ENCODE measurements at regions not wholly inside any gene's neighbourhood (a gene's known extent, or its start where the extent isn't known, plus 50 kb on each side); places are given as distances from the start of the nearest gene placed in this dataset.

DNA sequence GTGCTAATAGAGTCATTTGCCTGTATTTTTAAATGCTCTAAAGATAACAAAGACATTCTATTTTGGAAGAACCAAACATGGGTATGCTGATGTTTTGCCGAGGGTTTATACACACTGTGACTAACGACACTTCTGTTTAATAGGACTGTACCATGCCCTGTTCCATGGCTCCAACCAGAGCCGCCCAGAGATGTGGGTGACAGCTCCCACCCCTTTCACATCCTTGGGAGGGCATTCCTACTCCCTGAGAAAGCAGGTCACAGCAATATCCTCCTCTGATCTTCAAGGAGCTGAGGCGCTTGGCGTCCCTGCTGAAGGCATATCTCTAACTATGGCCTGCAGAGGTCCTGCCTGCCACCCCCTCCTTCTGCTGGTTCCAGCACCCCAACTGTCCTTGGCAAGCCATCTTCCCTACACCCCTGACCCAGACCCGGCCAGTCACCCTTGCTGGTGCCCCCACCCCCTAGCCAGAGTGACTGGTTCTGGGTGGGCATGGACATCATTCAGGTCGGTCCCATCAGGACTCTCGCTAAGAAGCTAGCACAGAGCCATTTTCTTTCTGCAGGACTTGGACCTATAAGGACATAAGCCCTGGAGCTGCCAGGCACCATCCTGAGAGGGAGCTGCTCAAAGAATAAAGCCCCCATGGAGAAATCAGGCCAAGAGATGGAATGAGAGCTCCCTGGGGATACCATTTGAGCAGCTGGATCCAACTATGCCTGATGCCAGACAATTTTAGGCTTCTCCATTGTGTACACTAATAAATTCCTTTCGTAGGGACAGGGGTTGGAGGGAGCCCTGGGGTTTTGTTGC is 381.3 kb downstream of the CTTN start:
- H3K4me3 Mint-ChIP-seq, result no peak overlapping the region
- intact Hi-C loops (cut with micrococcal nuclease), result no loop called here
- ChIA-PET CTCF (no interaction called here), POLR2A (no interaction called here)
- no peak for DNase-seq
- no peaks in the 10 kb centered on the region for H3K36me3 Mint-ChIP-seq
- H3K9me3 Mint-ChIP-seq, result no peaks in the 10 kb centered on the region
- H3K27ac Mint-ChIP-seq, result no peak overlapping the region
- H3K27me3 Mint-ChIP-seq, result peaks cover 7% of the 10 kb centered on the region
- H3K4me1 Mint-ChIP-seq (ENCODE audit: low read depth), result no peaks in the 10 kb centered on the region

DNA sequence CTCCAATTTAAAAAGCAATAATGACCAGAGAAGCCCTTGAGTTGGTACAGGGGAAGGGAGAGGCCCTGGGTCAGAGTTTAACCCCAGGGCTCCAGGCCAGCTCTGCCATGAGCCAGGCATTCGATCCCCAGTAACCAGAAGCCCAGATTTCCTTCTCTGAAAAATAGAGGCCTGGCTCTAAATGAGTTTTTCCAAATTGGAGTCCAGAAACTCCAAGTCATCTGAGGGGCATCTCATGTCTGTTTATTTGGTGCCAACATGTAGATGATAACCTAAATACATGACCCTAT is 381.9 kb downstream of the CTTN start:
- peaks cover 7% of the 10 kb centered on the region for H3K27me3 Mint-ChIP-seq
- POLR2A ChIA-PET, result no interaction called here
- H3K9me3 Mint-ChIP-seq, result no peaks in the 10 kb centered on the region
- no peaks in the 10 kb centered on the region for H3K36me3 Mint-ChIP-seq
- no peak overlapping the region for H3K27ac Mint-ChIP-seq
- intact Hi-C loops (cut with micrococcal nuclease), result no loop called here
- CTCF ChIA-PET, result no interaction called here
- no peak for DNase-seq
- no peaks in the 10 kb centered on the region for H3K4me1 Mint-ChIP-seq (ENCODE audit: low read depth)
- no peak overlapping the region for H3K4me3 Mint-ChIP-seq

DNA sequence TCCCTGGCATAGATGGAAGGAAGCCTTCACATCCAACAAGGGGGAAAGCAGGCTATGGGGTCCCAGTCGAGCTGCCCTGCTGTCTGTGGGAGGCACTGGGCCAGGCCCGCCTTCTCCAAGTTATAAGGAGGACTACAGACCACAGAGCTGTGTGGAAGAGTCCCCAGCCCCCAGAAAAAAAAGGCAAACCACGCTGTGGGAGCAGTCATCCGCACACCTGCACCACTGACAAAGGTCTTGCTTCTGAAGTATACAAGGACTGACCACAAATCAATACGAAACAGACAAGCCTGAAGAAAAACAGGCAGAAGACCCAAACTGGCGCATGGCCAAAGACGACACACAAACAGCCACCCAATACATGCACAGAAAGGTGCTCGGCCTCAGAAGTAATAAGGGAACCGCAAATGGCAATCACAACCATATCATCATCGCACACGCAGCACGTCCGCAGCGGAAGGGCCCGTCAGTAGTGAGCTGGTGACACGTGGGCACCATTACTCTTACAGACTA is 384.1 kb downstream of the CTTN start:
- CTCF ChIA-PET, result no interaction called here
- Mint-ChIP-seq H3K27ac (no peak overlapping the region), H3K36me3 (no peaks in the 10 kb centered on the region)

DNA sequence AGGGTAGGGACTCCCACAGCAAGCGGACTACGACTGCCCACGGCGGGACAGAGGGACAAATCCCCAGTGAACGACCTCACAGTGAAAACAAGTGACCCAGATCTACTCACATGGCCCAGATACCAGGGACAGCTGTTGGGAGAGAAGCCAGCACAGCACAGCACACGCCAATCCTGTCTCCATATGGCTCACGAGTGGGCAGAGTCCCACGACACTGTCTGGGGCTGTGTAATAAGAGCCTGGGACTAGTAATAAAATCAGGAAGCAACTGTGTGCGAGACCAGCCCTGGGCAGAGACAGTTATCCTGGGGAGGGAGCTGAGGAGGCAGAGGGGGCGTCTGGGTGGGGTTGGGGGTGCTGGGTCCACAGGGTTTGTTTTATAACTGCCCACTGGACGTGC is 385.0 kb downstream of the CTTN start:
- DNase-seq, result no peak
- no peak overlapping the region for H3K4me3 Mint-ChIP-seq
- peaks cover 5% of the 10 kb centered on the region for H3K27me3 Mint-ChIP-seq
- ChIA-PET POLR2A (no interaction called here), CTCF (no interaction called here)
- no peaks in the 10 kb centered on the region for H3K9me3 Mint-ChIP-seq
- no peaks in the 10 kb centered on the region for H3K36me3 Mint-ChIP-seq
- intact Hi-C loops (cut with micrococcal nuclease), result no loop called here
- H3K4me1 Mint-ChIP-seq (ENCODE audit: low read depth), result no peaks in the 10 kb centered on the region
- H3K27ac Mint-ChIP-seq, result no peak overlapping the region

More for the DNA sequence above, 384.1 kb downstream of the CTTN start:
- Mint-ChIP-seq H3K27me3 (peaks cover 7% of the 10 kb centered on the region), H3K4me3 (no peak overlapping the region), H3K4me1 (ENCODE audit: low read depth) (no peaks in the 10 kb centered on the region), H3K9me3 (no peaks in the 10 kb centered on the region)
- intact Hi-C loops (cut with micrococcal nuclease), result no loop called here
- no peak for DNase-seq
- POLR2A ChIA-PET, result no interaction called here

DNA sequence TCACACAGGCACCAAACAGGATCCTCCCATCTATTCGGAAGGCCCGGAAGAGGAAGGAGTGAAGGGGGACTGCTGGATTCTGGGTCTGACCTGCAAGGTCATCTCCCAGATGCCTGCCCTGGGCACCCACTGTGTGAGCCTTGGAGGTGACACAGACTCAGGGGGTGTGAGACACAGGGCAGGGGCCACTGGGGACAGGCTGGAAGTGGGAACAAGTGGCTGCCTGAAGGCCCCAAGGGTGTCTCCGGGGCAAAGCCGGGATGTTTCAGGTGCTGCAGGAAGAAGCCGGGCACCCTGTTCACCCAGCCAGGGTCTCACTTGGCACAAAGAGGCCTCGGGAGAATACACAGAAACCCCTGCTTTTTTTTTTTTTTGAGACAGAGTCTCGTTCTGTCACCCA is 385.5 kb downstream of the CTTN start:
- H3K4me3 Mint-ChIP-seq, result no peak overlapping the region
- H3K4me1 Mint-ChIP-seq (ENCODE audit: low read depth), result no peaks in the 10 kb centered on the region
- H3K36me3 Mint-ChIP-seq, result no peaks in the 10 kb centered on the region
- ChIA-PET POLR2A (no interaction called here), CTCF (no interaction called here)
- DNase-seq, result no peak
- peaks cover 4% of the 10 kb centered on the region for H3K27me3 Mint-ChIP-seq
- no peaks in the 10 kb centered on the region for H3K9me3 Mint-ChIP-seq
- intact Hi-C loops (cut with micrococcal nuclease), result no loop called here
- H3K27ac Mint-ChIP-seq, result no peak overlapping the region

DNA sequence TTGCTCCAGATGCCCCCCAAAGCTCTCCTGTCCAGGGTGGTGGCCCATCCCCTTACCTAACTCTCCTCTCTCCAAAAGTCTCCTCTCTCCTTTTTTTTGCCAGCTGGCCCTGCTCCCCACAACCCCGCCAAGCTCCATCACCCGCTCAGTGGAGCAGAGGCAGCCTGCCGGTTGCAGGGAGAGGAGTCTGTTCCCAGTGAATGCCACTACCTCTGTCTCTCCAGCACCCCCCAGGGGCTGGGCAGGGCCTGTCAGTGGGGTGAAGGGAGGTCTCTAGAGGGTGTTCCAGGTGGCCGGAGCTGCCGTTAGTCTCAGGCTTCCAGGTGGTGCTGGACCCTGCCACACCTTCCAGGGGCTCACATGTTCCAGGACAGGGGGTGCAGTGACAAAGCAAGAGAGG is 387.0 kb downstream of the CTTN start:
- no peak overlapping the region for H3K4me3 Mint-ChIP-seq
- no peaks in the 10 kb centered on the region for H3K36me3 Mint-ChIP-seq
- DNase-seq, result no peak
- H3K27me3 Mint-ChIP-seq, result peaks cover 4% of the 10 kb centered on the region
- H3K4me1 Mint-ChIP-seq (ENCODE audit: low read depth), result no peaks in the 10 kb centered on the region
- intact Hi-C loops (cut with micrococcal nuclease), result no loop called here
- no peaks in the 10 kb centered on the region for H3K9me3 Mint-ChIP-seq
- ChIA-PET CTCF (no interaction called here), POLR2A (no interaction called here)
- no peak overlapping the region for H3K27ac Mint-ChIP-seq

DNA sequence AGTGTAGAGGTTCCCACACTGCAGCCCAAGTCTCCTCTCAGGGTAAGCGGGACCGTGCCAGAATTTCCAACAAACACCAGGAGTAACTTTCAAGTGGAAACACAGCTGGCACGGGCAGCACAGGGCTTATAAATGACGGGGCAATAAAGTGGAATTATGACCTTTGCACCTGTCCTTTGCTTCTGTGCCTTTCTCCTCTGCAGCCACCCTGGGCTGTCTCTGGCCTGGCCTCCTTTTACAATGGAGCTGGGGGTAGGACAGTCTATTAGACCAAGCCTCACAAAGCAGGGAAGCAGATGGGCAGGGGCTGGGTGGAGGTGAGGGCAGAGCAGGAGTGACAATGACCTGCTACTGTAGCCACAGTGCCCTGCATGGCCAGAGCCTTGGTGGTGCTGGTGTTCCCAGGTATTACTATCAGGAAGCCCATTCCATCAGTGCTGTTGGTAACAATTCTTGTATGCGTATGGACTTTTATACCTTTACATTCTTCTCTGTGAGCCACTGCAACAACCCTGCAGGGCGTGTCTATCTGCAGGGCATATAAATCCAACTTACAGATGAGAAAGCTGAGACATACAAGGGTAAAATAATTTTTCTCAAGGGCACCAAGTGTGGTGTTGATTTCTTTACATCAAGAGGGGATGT is 387.8 kb downstream of the CTTN start:
- no peaks in the 10 kb centered on the region for H3K4me1 Mint-ChIP-seq (ENCODE audit: low read depth)
- no peak overlapping the region for H3K27ac Mint-ChIP-seq
- peaks cover 4% of the 10 kb centered on the region for H3K27me3 Mint-ChIP-seq
- POLR2A ChIA-PET, result no interaction called here
- DNase-seq, result no peak
- H3K36me3 Mint-ChIP-seq, result no peaks in the 10 kb centered on the region
- intact Hi-C loops (cut with micrococcal nuclease), result no loop called here
- CTCF ChIA-PET, result no interaction called here
- no peaks in the 10 kb centered on the region for H3K9me3 Mint-ChIP-seq
- no peak overlapping the region for H3K4me3 Mint-ChIP-seq

DNA sequence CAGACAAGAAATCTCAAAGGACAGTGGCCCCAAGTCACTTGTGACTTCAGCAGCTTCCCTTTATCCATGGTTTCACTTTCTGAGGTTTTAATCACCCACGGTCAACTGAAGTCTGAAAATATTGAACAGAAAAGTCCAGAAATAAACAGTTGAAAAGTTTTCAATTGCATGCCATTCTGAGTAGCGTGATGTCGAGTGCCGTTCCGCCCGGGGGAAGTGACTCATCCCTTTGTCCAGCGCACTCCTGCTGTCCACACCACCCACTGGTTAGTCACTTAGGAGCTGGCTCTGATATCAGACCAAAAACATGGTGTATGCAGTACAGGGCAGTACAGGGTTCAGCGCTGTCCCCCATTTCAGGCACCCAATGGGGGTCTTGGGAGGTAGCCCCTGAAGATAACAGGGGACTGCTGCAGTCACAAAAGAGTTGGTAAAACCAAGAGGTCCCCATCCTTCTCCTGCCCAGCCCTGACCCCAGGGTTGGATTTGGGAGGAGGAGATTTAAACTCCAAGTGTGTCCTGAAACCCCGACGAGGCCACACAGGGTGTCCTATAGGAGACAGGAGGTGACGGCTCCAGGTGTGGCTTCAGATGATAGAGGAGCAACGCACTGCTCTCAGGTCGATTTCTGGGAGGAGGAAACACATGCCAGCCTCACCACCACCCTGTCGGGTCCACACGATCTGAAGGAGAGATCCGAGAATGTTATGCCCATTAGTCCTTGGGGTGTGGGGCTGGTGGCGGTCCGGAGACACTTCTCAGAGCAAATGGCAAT is 390.1 kb downstream of the CTTN start:
- peaks cover under 1% of the 10 kb centered on the region for H3K36me3 Mint-ChIP-seq
- CTCF ChIA-PET, result no interaction called here

DNA sequence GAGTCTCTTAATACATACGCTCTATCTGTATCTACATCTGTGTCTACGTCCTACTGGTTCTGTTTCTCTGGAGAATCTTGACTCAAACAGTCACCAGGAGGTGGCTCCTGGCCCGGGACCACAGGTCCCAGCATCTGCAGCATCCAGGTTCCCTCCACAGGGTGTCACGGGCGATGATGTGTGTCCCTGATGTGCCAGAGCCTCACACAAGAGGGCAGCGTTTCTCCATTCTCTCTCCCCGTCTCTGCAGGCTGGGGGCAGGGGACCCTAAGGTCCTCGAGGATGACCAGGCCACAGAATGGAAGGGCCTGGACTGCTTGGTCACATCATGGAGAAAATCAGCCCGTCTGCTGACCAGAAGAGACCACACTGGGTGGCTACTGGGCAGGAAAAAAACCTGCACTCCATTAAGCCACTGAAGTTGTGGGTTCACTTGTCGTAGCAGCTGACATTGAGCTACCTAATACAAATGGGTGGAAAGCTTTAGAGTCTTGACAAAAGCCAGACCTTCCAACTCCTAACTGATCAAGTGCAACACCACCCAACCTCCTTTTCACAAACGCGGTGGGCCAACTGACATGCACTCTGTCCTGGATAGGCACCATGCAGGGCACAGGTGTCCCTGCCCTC is 392.5 kb downstream of the CTTN start:
- Mint-ChIP-seq H3K9me3 (peaks cover 23% of the 10 kb centered on the region), H3K27me3 (no peaks in the 10 kb centered on the region), H3K4me1 (ENCODE audit: low read depth) (no peaks in the 10 kb centered on the region), H3K4me3 (no peak overlapping the region), H3K27ac (no peak overlapping the region), H3K36me3 (peaks cover 2% of the 10 kb centered on the region)
- ChIA-PET CTCF (interaction anchor here (1.3 kb wide), 1 partner anchor 35 kb away, joined by 3 read pairs; no protein-coding TSS in a partner anchor), POLR2A (no interaction called here)
- no peak for DNase-seq
- intact Hi-C loops (cut with micrococcal nuclease), result no loop called here

More for the DNA sequence above, 390.1 kb downstream of the CTTN start:
- Mint-ChIP-seq H3K27ac (no peak overlapping the region), H3K4me3 (no peak overlapping the region), H3K9me3 (peaks cover 16% of the 10 kb centered on the region), H3K4me1 (ENCODE audit: low read depth) (no peaks in the 10 kb centered on the region), H3K27me3 (peaks cover under 1% of the 10 kb centered on the region)
- DNase-seq, result no peak
- POLR2A ChIA-PET, result no interaction called here
- intact Hi-C loops (cut with micrococcal nuclease), result no loop called here

DNA sequence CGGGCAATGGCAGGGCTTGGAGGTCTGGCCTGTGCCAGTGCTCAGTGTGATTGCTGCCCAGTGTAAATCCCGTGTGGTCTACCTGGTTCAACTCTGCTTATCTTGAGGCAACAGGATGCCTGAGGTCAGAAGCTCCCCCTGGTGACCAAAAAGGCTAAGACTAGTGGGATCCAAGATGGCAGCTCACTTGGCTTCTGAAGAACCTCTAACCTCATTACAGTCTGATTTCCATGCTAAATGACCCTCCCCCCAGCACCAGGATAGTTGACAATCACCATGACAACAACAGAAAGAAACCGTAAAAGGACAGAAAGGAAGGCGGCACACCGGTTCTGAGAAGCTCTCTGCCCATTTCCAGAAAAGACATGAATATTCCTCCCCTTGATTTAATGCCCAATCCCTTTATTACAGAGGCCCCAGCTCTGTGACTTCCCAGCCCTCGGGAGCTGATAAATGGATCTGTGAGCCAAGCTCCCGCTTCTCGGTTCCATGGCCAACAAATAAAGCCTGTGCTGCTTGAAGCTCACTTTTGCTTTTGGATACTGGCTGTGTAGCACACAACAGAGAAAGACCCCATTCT is 398.4 kb downstream of the CTTN start:
- POLR2A ChIA-PET, result no interaction called here
- H3K9me3 Mint-ChIP-seq, result peaks cover 30% of the 10 kb centered on the region
- intact Hi-C loops (cut with micrococcal nuclease), result no loop called here

DNA sequence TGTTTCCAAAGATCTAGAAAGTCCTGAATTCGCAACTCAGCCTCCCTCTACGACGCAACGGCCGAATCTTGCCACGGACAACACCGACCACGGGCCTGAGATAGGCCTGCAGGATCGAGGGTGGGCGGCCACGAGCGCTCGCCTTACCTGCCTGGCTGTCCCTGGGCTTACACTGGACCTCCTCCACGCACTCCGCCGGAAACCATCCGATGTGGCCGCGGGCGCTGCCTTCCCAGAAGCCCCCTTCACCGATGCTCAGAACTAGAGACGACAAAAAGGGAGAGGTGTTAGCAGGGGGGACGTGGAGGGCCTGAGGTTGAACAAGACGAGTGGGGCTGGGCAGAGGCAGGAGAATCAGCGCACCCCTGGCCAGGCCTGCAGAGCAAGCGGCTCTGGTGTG is 400.0 kb downstream of the CTTN start:
- H3K4me1 Mint-ChIP-seq (ENCODE audit: low read depth), result no peaks in the 10 kb centered on the region
- H3K36me3 Mint-ChIP-seq, result peaks cover 2% of the 10 kb centered on the region
- no peak overlapping the region for H3K27ac Mint-ChIP-seq
- ChIA-PET CTCF (no interaction called here), POLR2A (no interaction called here)
- H3K27me3 Mint-ChIP-seq, result no peaks in the 10 kb centered on the region
- no peak for DNase-seq
- intact Hi-C loops (cut with micrococcal nuclease), result no loop called here
- H3K4me3 Mint-ChIP-seq, result no peak overlapping the region
- H3K9me3 Mint-ChIP-seq, result peaks cover 16% of the 10 kb centered on the region

More for the DNA sequence above, 398.4 kb downstream of the CTTN start:
- Mint-ChIP-seq H3K27ac (no peak overlapping the region), H3K4me1 (ENCODE audit: low read depth) (no peaks in the 10 kb centered on the region), H3K36me3 (peaks cover 2% of the 10 kb centered on the region), H3K27me3 (no peaks in the 10 kb centered on the region), H3K4me3 (no peak overlapping the region)
- CTCF ChIA-PET, result no interaction called here
- DNase-seq, result no peak

DNA sequence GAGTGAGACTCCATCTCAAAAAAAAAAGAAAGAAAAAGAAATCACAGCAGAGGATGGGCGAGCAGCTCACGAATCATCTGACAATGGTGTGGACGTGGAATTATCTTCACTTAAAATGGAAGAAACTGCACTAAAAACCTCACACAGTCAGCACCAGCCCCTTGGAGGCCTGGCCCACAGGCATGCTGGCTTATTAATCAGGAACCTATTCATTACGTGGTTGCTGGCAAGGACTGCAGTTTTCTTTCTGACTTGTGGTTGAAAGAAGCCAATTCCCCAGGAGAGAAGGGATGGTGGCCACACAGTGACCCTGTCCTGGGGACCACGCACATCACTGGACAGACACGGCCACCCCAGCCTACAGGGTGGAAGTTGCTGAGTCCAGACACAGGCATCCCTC is 401.1 kb downstream of the CTTN start:
- POLR2A ChIA-PET, result no interaction called here
- Mint-ChIP-seq H3K27me3 (peaks cover 4% of the 10 kb centered on the region), H3K4me1 (ENCODE audit: low read depth) (no peaks in the 10 kb centered on the region), H3K36me3 (no peaks in the 10 kb centered on the region), H3K27ac (no peak overlapping the region), H3K4me3 (no peak overlapping the region), H3K9me3 (peaks cover 7% of the 10 kb centered on the region)
- CTCF ChIA-PET, result no interaction called here
- intact Hi-C loops (cut with micrococcal nuclease), result no loop called here
- DNase-seq, result no peak
